ENCODE measurements at regions not wholly inside any gene's neighbourhood (a gene's known extent, or its start where the extent isn't known, plus 50 kb on each side); places are given as distances from the start of the nearest gene placed in this dataset.

GRCh38 chr7:25353196-25353595 is 124.9 kb upstream of the NPVF start:
- no peak for TF ChIP-seq CTCF (conservative IDR thresholded peaks at IDR 0.05; ENCODE audit: control insufficient read depth, insufficient read depth, low read depth, low read length)
- DNase-seq (ENCODE audit: low read depth), result no peak
- no peak overlapping the region for H3K4me3 ChIP-seq (ENCODE audit: control insufficient read depth, low read depth, low read length)

DNA sequence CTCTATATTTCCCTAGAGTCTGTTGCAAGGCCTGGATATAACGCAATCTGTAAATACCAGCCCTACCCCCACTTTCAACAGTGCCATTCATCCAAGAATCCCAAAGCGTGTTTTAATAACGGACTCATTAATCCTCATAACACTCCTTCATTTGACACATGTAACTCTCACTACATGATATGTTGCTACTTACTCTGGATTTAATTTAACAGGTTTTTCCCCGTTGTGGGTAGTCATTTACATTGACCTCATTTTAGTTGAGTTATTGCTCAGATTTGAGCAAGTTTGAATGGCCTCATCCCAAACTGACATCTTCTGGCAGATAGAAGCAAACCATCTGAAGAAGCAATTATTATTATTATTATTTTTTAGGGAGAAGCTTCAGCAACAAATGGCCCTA is 125.4 kb upstream of the NPVF start:
- DNase-seq (ENCODE audit: low read depth), result no peak
- H3K4me3 ChIP-seq (ENCODE audit: control insufficient read depth, low read depth, low read length), result no peak overlapping the region
- no peak for TF ChIP-seq CTCF (conservative IDR thresholded peaks at IDR 0.05; ENCODE audit: control insufficient read depth, insufficient read depth, low read depth, low read length)

GRCh38 chr7:25356534-25357151 is 128.4 kb upstream of the NPVF start:
- H3K4me3 ChIP-seq (ENCODE audit: control insufficient read depth, low read depth, low read length), result no peak overlapping the region
- no peak for TF ChIP-seq CTCF (conservative IDR thresholded peaks at IDR 0.05; ENCODE audit: control insufficient read depth, insufficient read depth, low read depth, low read length)
- no peak for DNase-seq (ENCODE audit: low read depth)

GRCh38 chr7:25358926-25359325 is 130.6 kb upstream of the NPVF start:
- no peak overlapping the region for H3K4me3 ChIP-seq (ENCODE audit: control insufficient read depth, low read depth, low read length)
- DNase-seq (ENCODE audit: low read depth), result no peak
- no peak for TF ChIP-seq CTCF (conservative IDR thresholded peaks at IDR 0.05; ENCODE audit: control insufficient read depth, insufficient read depth, low read depth, low read length)

DNA sequence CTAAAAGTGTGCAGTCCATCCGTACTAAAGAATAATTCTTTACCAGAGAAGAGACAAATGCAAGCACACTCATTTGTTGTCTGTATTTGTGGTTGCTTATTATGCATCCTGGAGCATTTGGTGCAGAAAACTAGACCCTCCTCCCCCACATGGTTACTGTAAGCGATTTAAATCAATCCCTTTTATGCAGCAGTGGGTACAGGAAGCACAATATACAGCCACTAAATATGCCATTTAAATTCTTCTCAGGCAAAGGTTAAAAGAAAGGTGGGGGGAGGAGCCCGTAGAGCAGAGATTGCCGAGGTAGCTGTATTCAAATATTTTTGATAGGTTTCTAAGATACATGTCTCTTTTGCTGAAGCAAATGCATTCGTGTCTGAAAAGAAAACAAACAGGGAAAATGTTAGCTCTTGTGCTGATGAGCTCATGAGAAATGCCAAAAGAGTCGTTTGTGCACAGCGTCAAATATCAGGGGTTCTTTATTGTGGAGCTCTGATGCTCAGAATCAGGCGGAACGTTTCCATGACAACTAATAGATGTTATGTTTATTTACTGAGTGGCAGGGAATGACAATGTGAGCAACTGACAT is 131.3 kb upstream of the NPVF start:
- no peak for TF ChIP-seq CTCF (conservative IDR thresholded peaks at IDR 0.05; ENCODE audit: control insufficient read depth, insufficient read depth, low read depth, low read length)
- H3K4me3 ChIP-seq (ENCODE audit: control insufficient read depth, low read depth, low read length), result no peak overlapping the region
- peak; percentile 7 for DNase-seq (ENCODE audit: low read depth)

DNA sequence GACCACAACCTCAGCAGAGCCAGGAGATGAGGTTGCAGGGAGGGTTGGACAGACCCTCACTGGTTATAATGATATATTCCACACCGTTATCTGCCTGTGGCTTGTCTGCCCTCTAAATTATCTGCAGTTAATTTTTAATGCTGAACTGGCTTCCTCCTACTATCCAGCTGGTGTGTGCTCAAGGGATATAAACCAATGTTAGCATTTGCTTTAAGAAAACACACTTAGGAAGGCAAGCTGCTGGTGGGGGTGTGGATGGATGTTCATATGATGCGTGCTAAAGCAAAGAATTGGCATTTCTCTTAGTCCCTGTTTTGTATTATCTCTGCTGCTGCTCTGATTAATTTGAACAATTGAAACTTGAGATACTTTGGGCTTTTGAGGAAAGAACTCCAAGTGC is 132.2 kb upstream of the NPVF start:
- no peak for DNase-seq (ENCODE audit: low read depth)
- TF ChIP-seq CTCF (conservative IDR thresholded peaks at IDR 0.05; ENCODE audit: control insufficient read depth, insufficient read depth, low read depth, low read length), result no peak
- H3K4me3 ChIP-seq (ENCODE audit: control insufficient read depth, low read depth, low read length), result no peak overlapping the region
